Right lobe of liver (tissue), 4 donors: ENCODE measurements at regions not wholly inside any gene's neighbourhood (a gene's known extent, or its start where the extent isn't known, plus 50 kb on each side); places are given as distances from the start of the nearest gene placed in this dataset.

Experiments used
- CTCF ChIP-seq, 4 donors: fragments of 200-600 bp in 3 of 4; fragments of 450-650 bp in 1 of 4; IDR thresholded peaks; one replicate each; pipeline versions ENCODE4 v1.5.1 to v1.8.0; 2016 to 2022; ENCODE audit warnings: antibody characterized with exemption in 4 of 4, mild to moderate bottlenecking in 2 of 4
- POLR2A ChIP-seq: fragments of 450-650 bp; IDR thresholded peaks from one replicate; pipeline ENCODE4 v1.6.1; 2017; ENCODE audit warnings: antibody characterized with exemption, mild to moderate bottlenecking
- donor health status: DM: no; HTN: no; CAD: no.
- donor health status: DM: no; HTN: no; CAD: no.
- donor health status: DM: no; HTN: yes; CAD: no.

- TF ChIP-seq CTCF (IDR thresholded peaks at IDR 0.05): no peak
- TF ChIP-seq POLR2A: no peak
These were observed 412.1 kb upstream of the ADAMTSL1 start for GRCh38 chr9:18061856-18062255.
